T-helper 17 cell (primary cell): ENCODE measurements at regions not wholly inside any gene's neighbourhood (a gene's known extent, or its start where the extent isn't known, plus 50 kb on each side); places are given as distances from the start of the nearest gene placed in this dataset.

Experiments
- ATAC-seq: fragments of 150-1000 bp; cut with Tn5 transposase; 2 replicates; pipeline ENCODE4 v1.10.0; 2021; ENCODE audit warnings: mild to moderate bottlenecking, moderate library complexity
- DNase-seq, 3 donors: peaks; one replicate each; pipeline versions ENCODE4 v3.0.0 to v3.0.0-alpha.2; 2020 to 2021
- H3K9me3 ChIP-seq: one replicate; pipeline ENCODE4 v1.7.0; 2013; ENCODE audit warnings: low read length, mild to moderate bottlenecking; ENCODE audit not compliant: control insufficient read depth, poor library complexity, severe bottlenecking
- H3K27ac Mint-ChIP-seq: one replicate; pipeline ENCODE4 v1.8.0; 2022; ENCODE audit warnings: mild to moderate bottlenecking, moderate library complexity, mixed read lengths
- H3K27me3 Mint-ChIP-seq: one replicate; pipeline ENCODE4 v1.8.0; 2022; ENCODE audit warnings: mixed read lengths
- H3K36me3 Mint-ChIP-seq: one replicate; pipeline ENCODE4 v1.8.0; 2022; ENCODE audit warnings: low read depth, mixed read lengths
- H3K4me1 Mint-ChIP-seq: one replicate; pipeline ENCODE4 v1.8.0; 2022; ENCODE audit warnings: mild to moderate bottlenecking, mixed read lengths
- H3K4me3 Mint-ChIP-seq: one replicate; pipeline ENCODE4 v1.8.0; 2022; ENCODE audit warnings: mild to moderate bottlenecking, moderate library complexity, mixed read lengths

GRCh38 chr5:88548136-88548805 is 279.6 kb upstream of the TMEM161B start:
- ATAC-seq = no peak
- Mint-ChIP-seq H3K4me1 (no peaks in the 10 kb centered on the region), H3K4me3 (no peak overlapping the region), H3K27ac (no peak overlapping the region), H3K36me3 (no peaks in the 10 kb centered on the region), H3K27me3 (peaks cover 17% of the 10 kb centered on the region)
- H3K9me3 ChIP-seq = no peaks in the 10 kb centered on the region
- no peak for DNase-seq

DNA sequence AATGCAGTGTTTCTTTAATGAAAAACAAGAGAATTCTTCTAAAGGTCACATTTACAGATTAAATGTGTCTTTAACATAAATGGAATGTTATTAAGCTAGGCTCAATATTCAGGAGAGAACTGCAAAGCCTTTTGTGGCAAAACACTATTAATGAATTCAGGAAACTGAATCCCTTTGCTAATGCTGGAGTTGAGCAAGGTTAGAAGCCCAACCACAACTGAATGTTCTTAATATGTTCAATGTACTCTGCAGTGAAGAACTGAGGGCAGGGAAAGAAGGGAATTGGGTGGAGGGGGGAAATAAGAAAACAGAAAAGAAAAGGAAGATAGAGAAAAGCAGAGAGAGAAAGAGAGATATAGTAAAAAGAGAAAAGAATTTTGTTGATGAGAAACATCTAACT is 276.7 kb upstream of the TMEM161B start:
- Mint-ChIP-seq H3K36me3 (no peaks in the 10 kb centered on the region), H3K4me3 (no peak overlapping the region), H3K27ac (no peak overlapping the region), H3K27me3 (peaks cover 12% of the 10 kb centered on the region), H3K4me1 (no peaks in the 10 kb centered on the region)
- ATAC-seq (no peak), DNase-seq (no peak)
- H3K9me3 ChIP-seq = no peaks in the 10 kb centered on the region

GRCh38 chr5:88544671-88545070 is 276.0 kb upstream of the TMEM161B start:
- Mint-ChIP-seq H3K36me3 (no peaks in the 10 kb centered on the region), H3K27ac (no peak overlapping the region), H3K27me3 (peaks cover 13% of the 10 kb centered on the region), H3K4me1 (no peaks in the 10 kb centered on the region), H3K4me3 (no peak overlapping the region)
- ATAC-seq (no peak), DNase-seq (no peak)
- no peaks in the 10 kb centered on the region for H3K9me3 ChIP-seq

DNA sequence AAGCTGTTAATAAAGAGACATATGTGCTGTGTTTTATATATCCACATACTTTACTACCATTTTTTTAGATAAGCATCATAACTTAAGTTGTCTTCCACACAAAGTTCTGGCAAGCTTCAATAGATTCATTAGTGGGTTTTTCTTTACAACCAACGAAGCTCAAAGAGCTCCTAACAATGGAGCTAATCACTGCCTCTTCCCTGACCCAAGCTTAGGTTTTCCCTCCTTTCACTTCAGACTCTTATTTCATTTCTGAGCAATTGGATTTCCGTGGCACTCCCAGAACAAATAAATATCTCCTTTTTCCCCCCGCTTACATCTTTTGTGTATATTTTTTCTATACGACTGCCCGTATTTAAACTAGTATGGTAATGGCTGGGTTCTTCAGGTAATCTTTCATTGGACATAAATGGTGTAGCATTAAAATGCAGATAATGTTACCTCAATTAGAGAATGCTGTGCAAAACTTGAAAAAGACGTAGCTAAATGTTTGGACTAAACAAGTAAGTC is 275.5 kb upstream of the TMEM161B start:
- no peak for ATAC-seq
- no peak for DNase-seq
- H3K27me3 Mint-ChIP-seq = peaks cover 17% of the 10 kb centered on the region
- H3K4me3 Mint-ChIP-seq = no peak overlapping the region
- H3K9me3 ChIP-seq = no peaks in the 10 kb centered on the region
- no peaks in the 10 kb centered on the region for H3K36me3 Mint-ChIP-seq
- no peak overlapping the region for H3K27ac Mint-ChIP-seq
- no peaks in the 10 kb centered on the region for H3K4me1 Mint-ChIP-seq

- Mint-ChIP-seq H3K27me3 (peaks cover 29% of the 10 kb centered on the region), H3K4me1 (no peaks in the 10 kb centered on the region), H3K36me3 (no peaks in the 10 kb centered on the region)
Observed at GRCh38 chr5:88542786-88543185, 274.1 kb upstream of the TMEM161B start.

DNA sequence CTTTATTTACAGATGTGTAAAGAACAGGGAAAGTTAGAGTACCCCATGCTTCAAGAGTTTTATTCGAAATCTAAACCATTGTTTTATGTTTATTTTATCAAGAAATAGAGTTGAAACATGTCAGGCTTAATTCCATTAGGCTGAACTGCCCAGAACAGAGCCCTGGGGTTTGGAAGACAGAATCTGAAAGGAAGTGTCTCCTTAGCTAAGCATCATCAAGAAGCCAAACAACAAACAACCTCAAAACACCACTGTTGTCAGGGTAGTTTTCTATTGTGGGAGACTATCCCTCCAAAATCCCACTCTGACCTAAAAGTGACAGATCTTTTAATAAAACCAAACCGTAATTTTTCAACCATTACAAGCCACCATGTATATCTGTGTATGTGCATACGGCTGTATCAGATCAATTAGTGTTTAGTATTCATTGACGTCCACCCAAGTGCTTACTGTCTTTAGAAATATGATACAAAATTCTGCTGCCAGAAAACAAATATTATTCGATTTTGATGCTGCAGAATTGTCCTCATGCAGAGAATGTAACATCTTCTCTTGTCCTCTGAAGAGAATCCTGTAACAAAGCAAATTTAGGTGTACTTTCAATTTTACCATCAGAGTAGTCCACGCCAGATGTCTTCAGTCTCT is 271.9 kb upstream of the TMEM161B start:
- no peaks in the 10 kb centered on the region for H3K9me3 ChIP-seq
- ATAC-seq (no peak), DNase-seq (no peak)
- H3K4me3 Mint-ChIP-seq = no peak overlapping the region
- peaks cover 42% of the 10 kb centered on the region for H3K27me3 Mint-ChIP-seq
- H3K36me3 Mint-ChIP-seq = no peaks in the 10 kb centered on the region
- no peak overlapping the region for H3K27ac Mint-ChIP-seq
- H3K4me1 Mint-ChIP-seq = no peaks in the 10 kb centered on the region

More at GRCh38 chr5:88542786-88543185, 274.1 kb upstream of the TMEM161B start:
- Mint-ChIP-seq H3K27ac (no peak overlapping the region), H3K4me3 (no peak overlapping the region)
- DNase-seq = no peak
- H3K9me3 ChIP-seq = no peaks in the 10 kb centered on the region
- no peak for ATAC-seq

DNA sequence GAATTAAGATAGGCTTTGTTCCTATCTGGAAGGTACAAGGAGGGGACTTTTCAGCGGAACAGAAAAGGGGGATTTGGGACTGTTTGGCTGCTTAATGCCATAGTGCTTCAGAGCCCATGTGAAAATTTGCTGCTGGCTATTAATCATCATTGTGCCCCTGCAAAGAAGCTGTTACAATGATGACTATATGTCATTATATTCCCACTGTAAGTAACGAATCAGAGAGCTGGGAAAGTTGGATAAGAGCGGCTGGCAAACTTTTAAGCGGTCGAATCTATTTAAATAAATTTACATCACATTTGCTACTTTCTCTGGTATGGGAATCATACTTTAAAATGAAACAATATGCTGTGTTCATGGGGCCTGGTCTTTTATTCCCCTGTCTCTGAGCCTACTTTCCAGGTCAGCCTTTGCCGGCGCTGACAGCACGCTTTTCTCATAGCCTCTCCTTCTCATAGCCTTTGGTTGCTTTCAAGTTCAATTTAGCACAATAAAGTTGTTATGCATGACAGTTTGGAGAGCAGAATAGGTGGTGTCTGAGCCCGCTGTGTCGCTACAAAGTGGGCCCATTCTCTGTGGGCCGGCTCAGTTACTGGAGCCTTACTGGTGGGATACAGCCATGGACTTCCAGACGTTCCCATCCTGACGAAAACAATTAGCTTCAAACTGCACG is 271.2 kb upstream of the TMEM161B start:
- DNase-seq = no peak
- no peaks in the 10 kb centered on the region for H3K9me3 ChIP-seq
- no peak for ATAC-seq
- H3K36me3 Mint-ChIP-seq = no peaks in the 10 kb centered on the region
- no peaks in the 10 kb centered on the region for H3K4me1 Mint-ChIP-seq
- peaks cover 42% of the 10 kb centered on the region for H3K27me3 Mint-ChIP-seq
- no peak overlapping the region for H3K27ac Mint-ChIP-seq
- H3K4me3 Mint-ChIP-seq = no peak overlapping the region

GRCh38 chr5:88539026-88539425 is 270.4 kb upstream of the TMEM161B start:
- H3K9me3 ChIP-seq = no peaks in the 10 kb centered on the region
- Mint-ChIP-seq H3K4me3 (no peak overlapping the region), H3K27me3 (peaks cover 34% of the 10 kb centered on the region), H3K4me1 (no peaks in the 10 kb centered on the region), H3K27ac (no peak overlapping the region), H3K36me3 (no peaks in the 10 kb centered on the region)
- DNase-seq (no peak), ATAC-seq (no peak)

DNA sequence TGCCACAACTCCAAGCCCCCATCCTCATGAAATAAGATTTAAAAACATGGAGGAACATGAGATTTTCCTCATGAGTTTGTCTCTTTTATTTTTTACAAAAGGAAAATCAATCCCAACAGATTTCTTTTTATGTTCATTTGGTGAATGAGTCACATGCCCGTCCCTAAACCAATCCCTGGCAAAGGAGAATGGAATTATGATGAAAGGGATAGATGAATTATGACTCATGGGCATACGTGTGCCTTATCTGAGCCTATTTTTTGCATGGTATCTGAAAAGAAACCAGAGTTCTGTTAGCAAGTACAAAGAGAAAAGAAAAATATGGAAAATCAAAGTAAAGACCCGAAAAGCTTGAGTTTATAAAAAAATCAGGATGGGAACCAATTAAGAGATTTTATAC is 267.5 kb upstream of the TMEM161B start:
- no peak for DNase-seq
- no peaks in the 10 kb centered on the region for H3K4me1 Mint-ChIP-seq
- no peak overlapping the region for H3K27ac Mint-ChIP-seq
- H3K36me3 Mint-ChIP-seq = no peaks in the 10 kb centered on the region
- no peak overlapping the region for H3K4me3 Mint-ChIP-seq
- peaks cover under 1% of the 10 kb centered on the region for H3K9me3 ChIP-seq
- ATAC-seq = no peak
- H3K27me3 Mint-ChIP-seq = peaks cover 47% of the 10 kb centered on the region

DNA sequence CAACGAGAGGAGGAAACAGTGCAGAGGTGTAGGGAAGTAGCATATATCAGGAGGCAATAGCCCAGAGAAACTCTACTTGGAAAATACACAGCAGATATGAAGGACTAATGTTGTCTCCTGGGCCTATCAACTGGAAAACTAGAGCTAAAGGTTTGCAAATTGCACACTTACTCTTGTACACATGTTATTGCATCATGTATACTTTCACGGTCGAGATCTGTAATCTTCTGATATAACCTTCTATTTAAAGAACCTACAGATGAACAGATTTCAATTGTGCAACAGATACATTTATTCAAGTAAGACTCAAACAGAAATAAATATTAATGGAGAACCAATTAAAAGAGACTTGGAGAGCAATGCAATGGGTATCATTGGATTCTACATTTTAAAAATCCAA is 256.3 kb upstream of the TMEM161B start:
- peaks cover 3% of the 10 kb centered on the region for H3K36me3 Mint-ChIP-seq
- H3K9me3 ChIP-seq = peaks cover 3% of the 10 kb centered on the region
- DNase-seq = no peak
- H3K4me3 Mint-ChIP-seq = no peak overlapping the region
- no peak overlapping the region for H3K27ac Mint-ChIP-seq
- peaks cover 10% of the 10 kb centered on the region for H3K27me3 Mint-ChIP-seq
- H3K4me1 Mint-ChIP-seq = no peaks in the 10 kb centered on the region
- no peak for ATAC-seq

- H3K27ac Mint-ChIP-seq = no peak overlapping the region
Observed at GRCh38 chr5:88519066-88519465, 250.4 kb upstream of the TMEM161B start.

GRCh38 chr5:88518131-88519016 is 249.7 kb upstream of the TMEM161B start:
- no peaks in the 10 kb centered on the region for H3K4me1 Mint-ChIP-seq
- H3K9me3 ChIP-seq = no peaks in the 10 kb centered on the region
- DNase-seq (no peak), ATAC-seq (no peak)
- H3K4me3 Mint-ChIP-seq = no peak overlapping the region
- H3K27me3 Mint-ChIP-seq = peaks cover 28% of the 10 kb centered on the region
- no peak overlapping the region for H3K27ac Mint-ChIP-seq
- H3K36me3 Mint-ChIP-seq = peaks cover 3% of the 10 kb centered on the region

More at GRCh38 chr5:88519066-88519465, 250.4 kb upstream of the TMEM161B start:
- no peak for DNase-seq
- no peak overlapping the region for H3K4me3 Mint-ChIP-seq
- ATAC-seq = no peak
- peaks cover 25% of the 10 kb centered on the region for H3K27me3 Mint-ChIP-seq
- no peaks in the 10 kb centered on the region for H3K9me3 ChIP-seq
- no peaks in the 10 kb centered on the region for H3K4me1 Mint-ChIP-seq
- H3K36me3 Mint-ChIP-seq = peaks cover 3% of the 10 kb centered on the region
